Skeletal muscle tissue (tissue), 3 donors: ENCODE measurements at regions not wholly inside any gene's neighbourhood (a gene's known extent, or its start where the extent isn't known, plus 50 kb on each side); places are given as distances from the start of the nearest gene placed in this dataset.
A peak's percentile ranks its signal among the peaks of the same experiment; 100 is the strongest.

Experiments used
- H3K27ac ChIP-seq: one replicate; pipeline ENCODE4 v1.7.0; 2013; ENCODE audit warnings: mild to moderate bottlenecking, low read depth, low read length, inconsistent platforms
- H3K27me3 ChIP-seq, 3 donors: one replicate each; pipeline ENCODE4 v1.7.0; 2013; ENCODE audit warnings: low read length in 3 of 3; ENCODE audit not compliant: control insufficient read depth in 3 of 3, insufficient read depth in 3 of 3
- H3K36me3 ChIP-seq, 3 donors: one replicate each; pipeline ENCODE4 v1.7.0; 2013; ENCODE audit warnings: low read length in 3 of 3; ENCODE audit not compliant: control insufficient read depth in 3 of 3, insufficient read depth in 3 of 3
- H3K4me1 ChIP-seq, 3 donors: one replicate each; pipeline ENCODE4 v1.7.0; 2013; ENCODE audit warnings: low read length in 3 of 3, mild to moderate bottlenecking in 3 of 3; ENCODE audit not compliant: control insufficient read depth in 3 of 3, insufficient read depth in 3 of 3
- H3K4me3 ChIP-seq, 3 donors: one replicate each; pipeline ENCODE4 v1.7.0; 2013; ENCODE audit warnings: low read length in 3 of 3
- H3K9ac ChIP-seq, 3 donors: one replicate each; pipeline ENCODE4 v1.7.0; 2013; ENCODE audit warnings: low read length in 3 of 3, mild to moderate bottlenecking in 3 of 3, moderate library complexity in 2 of 3, low read depth in 1 of 3
- H3K9me3 ChIP-seq, 3 donors: one replicate each; pipeline ENCODE4 v1.7.0; 2013; ENCODE audit warnings: low read length in 3 of 3; ENCODE audit not compliant: control insufficient read depth in 3 of 3
- donor health status: Osteomylitis.

GRCh38 chr2:150917961-150918713, 343.5 kb downstream of the RBM43 start:
- Histone ChIP-seq H3K27ac (no peak overlapping the region), H3K4me3 (no peak overlapping the region), H3K9me3 (no peaks in the 10 kb centered on the region), H3K9ac (no peak overlapping the region), H3K4me1 (no peaks in the 10 kb centered on the region), H3K27me3 (no peaks in the 10 kb centered on the region), H3K36me3 (no peaks in the 10 kb centered on the region)

GRCh38 chr2:150916467-150917396, 344.9 kb downstream of the RBM43 start:
- Histone ChIP-seq H3K9me3 (no peaks in the 10 kb centered on the region), H3K4me3 (no peak overlapping the region), H3K4me1 (no peaks in the 10 kb centered on the region), H3K36me3 (no peaks in the 10 kb centered on the region), H3K9ac (no peak overlapping the region), H3K27me3 (no peaks in the 10 kb centered on the region), H3K27ac (no peak overlapping the region)

GRCh38 chr2:150911766-150912280, 349.8 kb downstream of the RBM43 start:
- peak overlapping the region in 1 of 3 donors; percentile 26 for H3K4me3 ChIP-seq
- no peaks in the 10 kb centered on the region for H3K4me1 ChIP-seq
- H3K9ac ChIP-seq, result no peak overlapping the region
- H3K27ac ChIP-seq, result peak overlapping the region; percentile 32
- no peaks in the 10 kb centered on the region for H3K27me3 ChIP-seq
- H3K9me3 ChIP-seq, result no peaks in the 10 kb centered on the region
- no peaks in the 10 kb centered on the region for H3K36me3 ChIP-seq

GRCh38 chr2:150909613-150910012, 352.1 kb downstream of the RBM43 start:
- H3K9ac ChIP-seq, result no peak overlapping the region
- no peaks in the 10 kb centered on the region for H3K9me3 ChIP-seq
- no peaks in the 10 kb centered on the region for H3K27me3 ChIP-seq
- H3K4me3 ChIP-seq, result no peak overlapping the region
- H3K27ac ChIP-seq, result no peak overlapping the region
- H3K36me3 ChIP-seq, result no peaks in the 10 kb centered on the region
- H3K4me1 ChIP-seq, result no peaks in the 10 kb centered on the region

- no peak overlapping the region for H3K27ac ChIP-seq
- H3K27me3 ChIP-seq, result no peaks in the 10 kb centered on the region
- H3K4me3 ChIP-seq, result no peak overlapping the region
- no peaks in the 10 kb centered on the region for H3K9me3 ChIP-seq
- H3K4me1 ChIP-seq, result no peaks in the 10 kb centered on the region
- H3K36me3 ChIP-seq, result no peaks in the 10 kb centered on the region
- no peak overlapping the region for H3K9ac ChIP-seq
Observed at GRCh38 chr2:150909090-150909489, 352.6 kb downstream of the RBM43 start.

GRCh38 chr2:150907466-150907865, 354.2 kb downstream of the RBM43 start:
- Histone ChIP-seq H3K4me3 (no peak overlapping the region), H3K9me3 (no peaks in the 10 kb centered on the region), H3K27ac (no peak overlapping the region), H3K27me3 (no peaks in the 10 kb centered on the region), H3K4me1 (no peaks in the 10 kb centered on the region), H3K36me3 (no peaks in the 10 kb centered on the region), H3K9ac (no peak overlapping the region)

- H3K27ac ChIP-seq, result no peak overlapping the region
- H3K4me3 ChIP-seq, result no peak overlapping the region
- no peaks in the 10 kb centered on the region for H3K4me1 ChIP-seq
- H3K9me3 ChIP-seq, result peaks cover 0 to 2% (median 2%) of the 10 kb centered on the region in 3 donors
- no peak overlapping the region for H3K9ac ChIP-seq
- H3K36me3 ChIP-seq, result no peaks in the 10 kb centered on the region
- no peaks in the 10 kb centered on the region for H3K27me3 ChIP-seq
Observed at GRCh38 chr2:150903461-150903860, 358.2 kb downstream of the RBM43 start.

GRCh38 chr2:150903055-150903454, 358.6 kb downstream of the RBM43 start:
- Histone ChIP-seq H3K27ac (no peak overlapping the region), H3K27me3 (no peaks in the 10 kb centered on the region)

GRCh38 chr2:150900913-150901312, 360.8 kb downstream of the RBM43 start:
- Histone ChIP-seq H3K27ac (no peak overlapping the region), H3K27me3 (no peaks in the 10 kb centered on the region), H3K4me3 (no peak overlapping the region), H3K9ac (no peak overlapping the region), H3K4me1 (no peaks in the 10 kb centered on the region), H3K9me3 (peaks cover 0 to 2% (median 2%) of the 10 kb centered on the region in 3 donors), H3K36me3 (no peaks in the 10 kb centered on the region)

More at GRCh38 chr2:150903055-150903454, 358.6 kb downstream of the RBM43 start:
- peaks cover 0 to 2% (median 2%) of the 10 kb centered on the region in 3 donors for H3K9me3 ChIP-seq
- H3K36me3 ChIP-seq, result no peaks in the 10 kb centered on the region
- H3K9ac ChIP-seq, result no peak overlapping the region
- H3K4me3 ChIP-seq, result no peak overlapping the region
- H3K4me1 ChIP-seq, result no peaks in the 10 kb centered on the region

- Histone ChIP-seq H3K4me1 (no peaks in the 10 kb centered on the region), H3K27me3 (no peaks in the 10 kb centered on the region), H3K36me3 (no peaks in the 10 kb centered on the region), H3K4me3 (no peak overlapping the region), H3K27ac (no peak overlapping the region), H3K9ac (no peak overlapping the region), H3K9me3 (peaks cover 0 to 2% (median 2%) of the 10 kb centered on the region in 3 donors)
Observed at GRCh38 chr2:150895968-150896367, 365.7 kb downstream of the RBM43 start.
